HT1080 (cell line): ENCODE measurements at regions not wholly inside any gene's neighbourhood (a gene's known extent, or its start where the extent isn't known, plus 50 kb on each side); places are given as distances from the start of the nearest gene placed in this dataset.
"Not testable (repeated sequence)": the region's sequence is repeated elsewhere in the genome, so short reads cannot be mapped to it uniquely, and the experiment has no call there.

Source experiments
- DNase-seq: peaks from one replicate; pipeline ENCODE4 v3.0.0-alpha.2; 2015; ENCODE audit warnings: low read depth

- no peak for DNase-seq
Measured at GRCh38 chr2:175688243-175688642, 313.8 kb downstream of the LNPK start.

- no peak for DNase-seq
Measured at GRCh38 chr2:175687465-175687864, 314.6 kb downstream of the LNPK start.

- no peak for DNase-seq
Measured at GRCh38 chr2:175686002-175686401, 316.1 kb downstream of the LNPK start.

GRCh38 chr2:175684466-175684865, 317.6 kb downstream of the LNPK start:
- DNase-seq: peak; percentile 19

- DNase-seq: no peak
Measured at GRCh38 chr2:175679728-175680127, 322.3 kb downstream of the LNPK start.

GRCh38 chr2:175679231-175679630, 322.8 kb downstream of the LNPK start:
- no peak for DNase-seq

- DNase-seq: no peak
Measured at GRCh38 chr2:175677880-175678279, 324.2 kb downstream of the LNPK start.

- DNase-seq: no peak
Measured at GRCh38 chr2:175676813-175677212, 325.3 kb downstream of the LNPK start.

- DNase-seq: not testable (repeated sequence)
Measured at GRCh38 chr2:175668804-175669203, 333.3 kb downstream of the LNPK start.

GRCh38 chr2:175662335-175662734, 339.7 kb downstream of the LNPK start:
- no peak for DNase-seq

- no peak for DNase-seq
Measured at GRCh38 chr2:175648577-175649063, 353.4 kb downstream of the LNPK start.

GRCh38 chr2:175647058-175647457, 355.0 kb downstream of the LNPK start:
- no peak for DNase-seq

- no peak for DNase-seq
Measured at GRCh38 chr2:175640655-175641054, 361.4 kb downstream of the LNPK start.

GRCh38 chr2:175633227-175633626, 368.8 kb downstream of the LNPK start:
- DNase-seq: no peak

- no peak for DNase-seq
Measured at GRCh38 chr2:175631245-175631623, 370.8 kb downstream of the LNPK start.

- no peak for DNase-seq
Measured at GRCh38 chr2:175630280-175631244, 371.5 kb downstream of the LNPK start.

- no peak for DNase-seq
Measured at GRCh38 chr2:175628243-175628642, 373.8 kb downstream of the LNPK start.

- no peak for DNase-seq
Measured at GRCh38 chr2:175627405-175627804, 374.7 kb downstream of the LNPK start.

GRCh38 chr2:175626796-175627195, 375.3 kb downstream of the LNPK start:
- DNase-seq: no peak

- DNase-seq: no peak
Measured at GRCh38 chr2:175624785-175625184, 377.3 kb downstream of the LNPK start.

GRCh38 chr2:175624211-175624761, 377.8 kb downstream of the LNPK start:
- DNase-seq: no peak

GRCh38 chr2:175621821-175622220, 380.2 kb downstream of the LNPK start:
- DNase-seq: peak; percentile 18

GRCh38 chr2:175620106-175620505, 382.0 kb downstream of the LNPK start:
- DNase-seq: no peak
